ENCODE measurements at regions not wholly inside any gene's neighbourhood (a gene's known extent, or its start where the extent isn't known, plus 50 kb on each side); places are given as distances from the start of the nearest gene placed in this dataset.

DNA sequence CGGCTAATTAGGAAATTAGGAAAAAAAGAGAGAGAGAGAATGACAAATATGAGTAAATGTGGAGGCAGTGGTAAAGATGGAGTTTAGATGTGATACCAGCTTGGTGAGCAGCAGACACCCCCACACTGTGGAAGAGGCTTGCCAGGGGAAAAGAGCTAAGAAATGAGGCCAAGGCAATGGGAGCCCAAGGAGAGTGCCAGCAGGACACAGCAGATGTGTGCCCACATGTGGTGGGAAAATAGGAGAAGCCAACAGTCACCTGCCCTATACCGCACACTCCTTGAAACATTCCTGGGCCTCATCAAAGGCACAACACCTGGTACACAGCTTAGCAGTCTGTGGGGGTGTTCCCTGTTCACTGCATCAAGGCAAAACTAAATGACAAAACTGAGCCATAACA lies 104.9 kb downstream of the FAM76B start:
- no TSS peak for BruUV-seq (replicated peaks)
- Histone ChIP-seq H4K8ac (ENCODE audit: low read depth in 2 of 2, low read length in 2 of 2) (no peak overlapping the region), H3K27me3 (ENCODE audit: control insufficient read depth, insufficient read depth, low read length) (peaks cover 1% of the 10 kb centered on the region; the same call in 1 of the 2 replicates), H4K5ac (ENCODE audit: low read depth, low read length) (no peak overlapping the region), H2BK20ac (ENCODE audit: low read depth, low read length) (no peak overlapping the region), H2BK120ac (ENCODE audit: low read depth, low read length) (no peak overlapping the region), H3K23ac (ENCODE audit: low read depth, low read length) (no peak overlapping the region), H3K4me3 (ENCODE audit: insufficient read depth, low read depth, low read length) (no peak overlapping the region), H3K79me1 (ENCODE audit: low read depth in 1 of 2, low read length in 2 of 2) (no peaks in the 10 kb centered on the region), H3K4ac (ENCODE audit: low read depth, low read length) (no peak overlapping the region), H4K91ac (ENCODE audit: insufficient read depth, low read depth, low read length) (no peak overlapping the region), H2BK15ac (ENCODE audit: low read depth, low read length) (peak overlapping the region; percentile 64; the same call in 1 of the 3 replicates), H3K18ac (ENCODE audit: low read depth, low read length) (peak overlapping the region; percentile 6; the same call in 1 of the 2 replicates), H2AK5ac (ENCODE audit: low read depth, low read length) (no peak overlapping the region; the same call in 1 of the 2 replicates), H3K9ac (ENCODE audit: low read depth, low read length) (no peak overlapping the region), H3K4me2 (ENCODE audit: low read depth, low read length) (no peak overlapping the region), H3K56ac (ENCODE audit: extremely low read depth, insufficient read depth, low read length) (no peak overlapping the region), H3K14ac (replicated peaks; ENCODE audit: low read depth, low read length) (no peak overlapping the region), H2AFZ (replicated peaks; ENCODE audit: low read length, poor library complexity) (no peak overlapping the region), H3K9me3 (ENCODE audit: control insufficient read depth, insufficient read depth, low read length) (no peaks in the 10 kb centered on the region), H3K9me1 (ENCODE audit: insufficient read depth, low read length) (no peaks in the 10 kb centered on the region), H4K20me1 (ENCODE audit: insufficient read depth, low read length) (no peaks in the 10 kb centered on the region), H3K36me3 (ENCODE audit: control insufficient read depth, insufficient read depth, low read length) (no peaks in the 10 kb centered on the region), H2AK9ac (replicated peaks; ENCODE audit: low read depth, low read length, poor library complexity) (no peak overlapping the region), H2BK5ac (ENCODE audit: low read depth, low read length, poor library complexity, severe bottlenecking) (no peak overlapping the region), H3K27ac (ENCODE audit: insufficient read depth, low read length) (no peak overlapping the region), H3K4me1 (ENCODE audit: control insufficient read depth, insufficient read depth, low read length) (peaks cover 9% of the 10 kb centered on the region)
- intact Hi-C loops (cut with micrococcal nuclease) (no loop called here), in situ Hi-C loops (cut with MboI; ENCODE audit: low sequenced_read_pairs) (no loop called here), dilution Hi-C loops (cut with HindIII; ENCODE audit: low sequenced_read_pairs, unreplicated experiment) (no loop called here)
- DNase-seq = no peak
- POLR2A ChIA-PET (ENCODE audit: unreplicated experiment) = no interaction called here
- TF ChIP-seq SMC3 (IDR thresholded peaks at IDR 0.05; ENCODE audit: low read depth, low read length) (no peak), MAFK (IDR thresholded peaks at IDR 0.05; ENCODE audit: low read depth, low read length) (no peak), RFX5 (IDR thresholded peaks at IDR 0.05; ENCODE audit: low read depth, low read length) (no peak), RAD21 (IDR thresholded peaks at IDR 0.05; ENCODE audit: low read length) (no peak), NFE2L2 (IDR thresholded peaks at IDR 0.05; ENCODE audit: low read depth, low read length) (no peak), FOS (IDR thresholded peaks at IDR 0.05; ENCODE audit: low read depth, low read length) (no peak), POLR2A (IDR thresholded peaks at IDR 0.05; ENCODE audit: low read depth, low read length) (no peak), MAZ (IDR thresholded peaks at IDR 0.05; ENCODE audit: borderline replicate concordance, low read depth, low read length) (no peak), RCOR1 (IDR thresholded peaks at IDR 0.05; ENCODE audit: insufficient replicate concordance, low read length) (no peak), MXI1 (IDR thresholded peaks at IDR 0.05; ENCODE audit: borderline replicate concordance, low read depth, low read length) (no peak), CHD1 (IDR thresholded peaks at IDR 0.05; ENCODE audit: low read depth, low read length) (no peak), CEBPB (IDR thresholded peaks at IDR 0.05; ENCODE audit: low read depth, low read length) (no peak), BHLHE40 (IDR thresholded peaks at IDR 0.05; ENCODE audit: low read depth, low read length) (no peak)
- TF ChIP-seq, protein P1, sequence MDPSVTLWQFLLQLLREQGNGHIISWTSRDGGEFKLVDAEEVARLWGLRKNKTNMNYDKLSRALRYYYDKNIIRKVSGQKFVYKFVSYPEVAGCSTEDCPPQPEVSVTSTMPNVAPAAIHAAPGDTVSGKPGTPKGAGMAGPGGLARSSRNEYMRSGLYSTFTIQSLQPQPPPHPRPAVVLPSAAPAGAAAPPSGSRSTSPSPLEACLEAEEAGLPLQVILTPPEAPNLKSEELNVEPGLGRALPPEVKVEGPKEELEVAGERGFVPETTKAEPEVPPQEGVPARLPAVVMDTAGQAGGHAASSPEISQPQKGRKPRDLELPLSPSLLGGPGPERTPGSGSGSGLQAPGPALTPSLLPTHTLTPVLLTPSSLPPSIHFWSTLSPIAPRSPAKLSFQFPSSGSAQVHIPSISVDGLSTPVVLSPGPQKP (IDR thresholded peaks at IDR 0.05; ENCODE audit: borderline replicate concordance, low read depth, low read length) = no peak
- TF ChIP-seq, protein P2, sequence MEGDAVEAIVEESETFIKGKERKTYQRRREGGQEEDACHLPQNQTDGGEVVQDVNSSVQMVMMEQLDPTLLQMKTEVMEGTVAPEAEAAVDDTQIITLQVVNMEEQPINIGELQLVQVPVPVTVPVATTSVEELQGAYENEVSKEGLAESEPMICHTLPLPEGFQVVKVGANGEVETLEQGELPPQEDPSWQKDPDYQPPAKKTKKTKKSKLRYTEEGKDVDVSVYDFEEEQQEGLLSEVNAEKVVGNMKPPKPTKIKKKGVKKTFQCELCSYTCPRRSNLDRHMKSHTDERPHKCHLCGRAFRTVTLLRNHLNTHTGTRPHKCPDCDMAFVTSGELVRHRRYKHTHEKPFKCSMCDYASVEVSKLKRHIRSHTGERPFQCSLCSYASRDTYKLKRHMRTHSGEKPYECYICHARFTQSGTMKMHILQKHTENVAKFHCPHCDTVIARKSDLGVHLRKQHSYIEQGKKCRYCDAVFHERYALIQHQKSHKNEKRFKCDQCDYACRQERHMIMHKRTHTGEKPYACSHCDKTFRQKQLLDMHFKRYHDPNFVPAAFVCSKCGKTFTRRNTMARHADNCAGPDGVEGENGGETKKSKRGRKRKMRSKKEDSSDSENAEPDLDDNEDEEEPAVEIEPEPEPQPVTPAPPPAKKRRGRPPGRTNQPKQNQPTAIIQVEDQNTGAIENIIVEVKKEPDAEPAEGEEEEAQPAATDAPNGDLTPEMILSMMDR (conservative IDR thresholded peaks at IDR 0.05; ENCODE audit: low read depth, low read length) = no peak
- TF ChIP-seq, protein P3, sequence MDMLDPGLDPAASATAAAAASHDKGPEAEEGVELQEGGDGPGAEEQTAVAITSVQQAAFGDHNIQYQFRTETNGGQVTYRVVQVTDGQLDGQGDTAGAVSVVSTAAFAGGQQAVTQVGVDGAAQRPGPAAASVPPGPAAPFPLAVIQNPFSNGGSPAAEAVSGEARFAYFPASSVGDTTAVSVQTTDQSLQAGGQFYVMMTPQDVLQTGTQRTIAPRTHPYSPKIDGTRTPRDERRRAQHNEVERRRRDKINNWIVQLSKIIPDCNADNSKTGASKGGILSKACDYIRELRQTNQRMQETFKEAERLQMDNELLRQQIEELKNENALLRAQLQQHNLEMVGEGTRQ (IDR thresholded peaks at IDR 0.05; ENCODE audit: low read depth, low read length) = no peak
- CTCF ChIA-PET = no interaction called here
- no CpG with 5 or more reads among the region's 2 CpGs for WGBS, 2 experiments (ENCODE audit: extremely low coverage in 2 of 2, insufficient read length in 1 of 2)
- no peak for ATAC-seq (ENCODE audit: low read depth)

Measured in IMR-90 (cell line).